ENCODE measurements at regions not wholly inside any gene's neighbourhood (a gene's known extent, or its start where the extent isn't known, plus 50 kb on each side); places are given as distances from the start of the nearest gene placed in this dataset.

DNA sequence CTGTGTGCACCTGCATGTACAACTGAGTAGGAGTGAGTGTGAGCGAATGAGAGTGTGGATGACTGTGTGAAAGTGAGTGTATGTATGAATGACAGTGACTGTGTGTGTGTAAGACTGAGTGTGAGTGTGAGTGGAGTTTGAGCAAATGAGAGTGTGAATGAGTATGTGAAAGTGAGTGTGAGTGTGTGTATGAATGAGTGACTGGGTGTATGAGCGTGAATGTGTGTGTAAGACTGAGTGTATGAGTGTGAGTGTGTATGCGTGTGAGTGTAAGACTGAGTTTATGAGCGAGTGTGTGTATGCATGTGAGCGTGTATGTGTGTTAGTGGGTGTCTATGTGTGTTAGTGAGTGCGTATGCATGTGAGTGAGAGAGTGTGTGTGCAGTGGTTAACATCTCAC is 220.8 kb downstream of the QKI start:
- Histone ChIP-seq H3K14ac (replicated peaks; ENCODE audit: low read depth, low read length) (no peak overlapping the region), H4K8ac (ENCODE audit: low read depth in 2 of 2, low read length in 2 of 2) (no peak overlapping the region), H4K5ac (ENCODE audit: low read depth, low read length) (no peak overlapping the region), H3K4me1 (ENCODE audit: control insufficient read depth, insufficient read depth, low read length) (no peaks in the 10 kb centered on the region), H3K4me3 (ENCODE audit: insufficient read depth, low read depth, low read length) (no peak overlapping the region), H4K91ac (ENCODE audit: insufficient read depth, low read depth, low read length) (no peak overlapping the region), H3K79me1 (ENCODE audit: low read depth in 1 of 2, low read length in 2 of 2) (no peaks in the 10 kb centered on the region), H2BK5ac (ENCODE audit: low read depth, low read length, poor library complexity, severe bottlenecking) (no peak overlapping the region), H2AK9ac (replicated peaks; ENCODE audit: low read depth, low read length, poor library complexity) (no peak overlapping the region), H3K9me3 (ENCODE audit: control insufficient read depth, insufficient read depth, low read length) (peaks cover 2% of the 10 kb centered on the region; the same call in 1 of the 2 replicates), H3K36me3 (ENCODE audit: control insufficient read depth, insufficient read depth, low read length) (no peaks in the 10 kb centered on the region), H4K20me1 (ENCODE audit: insufficient read depth, low read length) (no peaks in the 10 kb centered on the region), H2BK15ac (ENCODE audit: low read depth, low read length) (no peak overlapping the region), H3K23ac (ENCODE audit: low read depth, low read length) (no peak overlapping the region), H3K27ac (ENCODE audit: insufficient read depth, low read length) (no peak overlapping the region), H2BK120ac (ENCODE audit: low read depth, low read length) (no peak overlapping the region), H3K56ac (ENCODE audit: extremely low read depth, insufficient read depth, low read length) (no peak overlapping the region), H3K4me2 (ENCODE audit: low read depth, low read length) (no peak overlapping the region), H3K18ac (ENCODE audit: low read depth, low read length) (no peak overlapping the region), H2BK20ac (ENCODE audit: low read depth, low read length) (no peak overlapping the region), H2AK5ac (ENCODE audit: low read depth, low read length) (no peak overlapping the region), H3K27me3 (ENCODE audit: control insufficient read depth, insufficient read depth, low read length) (no peaks in the 10 kb centered on the region; the same call in none of the 2 replicates), H3K4ac (ENCODE audit: low read depth, low read length) (no peak overlapping the region), H3K9ac (ENCODE audit: low read depth, low read length) (no peak overlapping the region), H3K9me1 (ENCODE audit: insufficient read depth, low read length) (no peaks in the 10 kb centered on the region), H2AFZ (replicated peaks; ENCODE audit: low read length, poor library complexity) (peak overlapping the region; percentile 52)
- no TSS peak for BruUV-seq (replicated peaks)
- in situ Hi-C loops (cut with MboI; ENCODE audit: low sequenced_read_pairs) (no loop called here), dilution Hi-C loops (cut with HindIII; ENCODE audit: low sequenced_read_pairs, unreplicated experiment) (no loop called here), intact Hi-C loops (cut with micrococcal nuclease) (no loop called here)
- ATAC-seq (ENCODE audit: low read depth) (no peak), DNase-seq (no peak)
- 63 to 94% methylated on average over 1 to 5 of the region's 6 CpGs for WGBS, 2 experiments (ENCODE audit: extremely low coverage in 2 of 2, insufficient read length in 1 of 2)
- TF ChIP-seq RFX5 (IDR thresholded peaks at IDR 0.05; ENCODE audit: low read depth, low read length) (no peak), CEBPB (IDR thresholded peaks at IDR 0.05; ENCODE audit: low read depth, low read length) (no peak), BHLHE40 (IDR thresholded peaks at IDR 0.05; ENCODE audit: low read depth, low read length) (no peak), MAFK (IDR thresholded peaks at IDR 0.05; ENCODE audit: low read depth, low read length) (no peak), FOS (IDR thresholded peaks at IDR 0.05; ENCODE audit: low read depth, low read length) (no peak), RAD21 (IDR thresholded peaks at IDR 0.05; ENCODE audit: low read length) (no peak), NFE2L2 (IDR thresholded peaks at IDR 0.05; ENCODE audit: low read depth, low read length) (no peak), CHD1 (IDR thresholded peaks at IDR 0.05; ENCODE audit: low read depth, low read length) (no peak)
- CTCF ChIA-PET = no interaction called here
- POLR2A ChIA-PET (ENCODE audit: unreplicated experiment) = no interaction called here

Data from IMR-90 (cell line).